NCI-H2171 treated with DMSO at 0.1 percent for 48 hours (cell line): ENCODE measurements at regions not wholly inside any gene's neighbourhood (a gene's known extent, or its start where the extent isn't known, plus 50 kb on each side); places are given as distances from the start of the nearest gene placed in this dataset.

Source experiments
- DNase-seq: peaks from one replicate; lab custom pipeline; 2025; lab: John Stamatoyannopoulos, UW

DNA sequence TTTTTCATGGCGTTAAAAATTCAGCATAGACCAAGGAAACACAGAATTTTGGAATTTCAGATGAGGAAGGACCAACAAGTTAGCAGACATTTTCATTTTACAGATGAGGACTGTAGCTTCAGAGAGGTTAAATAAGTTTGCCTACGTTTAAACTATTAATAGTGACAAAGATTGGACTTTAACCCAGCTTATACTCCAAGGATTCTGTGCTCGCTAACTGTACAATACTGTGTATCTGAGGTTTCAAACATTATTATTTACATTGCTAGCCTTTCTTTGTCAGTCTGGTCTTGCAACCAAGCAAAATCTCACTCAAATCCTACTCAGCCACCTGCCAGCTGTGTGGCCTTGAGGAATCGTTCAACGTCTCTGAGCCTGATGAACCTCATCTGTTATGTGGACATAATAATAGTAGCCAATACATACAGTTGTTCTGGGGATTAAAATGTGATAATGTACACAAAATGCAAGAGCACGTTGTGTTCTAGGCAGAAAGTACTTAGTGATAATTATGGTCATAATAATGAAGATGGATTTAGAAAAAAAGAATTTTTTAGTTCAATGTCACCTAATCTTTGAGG, 462.4 kb upstream of the TRIB2 start:
- DNase-seq, result no peak

DNA sequence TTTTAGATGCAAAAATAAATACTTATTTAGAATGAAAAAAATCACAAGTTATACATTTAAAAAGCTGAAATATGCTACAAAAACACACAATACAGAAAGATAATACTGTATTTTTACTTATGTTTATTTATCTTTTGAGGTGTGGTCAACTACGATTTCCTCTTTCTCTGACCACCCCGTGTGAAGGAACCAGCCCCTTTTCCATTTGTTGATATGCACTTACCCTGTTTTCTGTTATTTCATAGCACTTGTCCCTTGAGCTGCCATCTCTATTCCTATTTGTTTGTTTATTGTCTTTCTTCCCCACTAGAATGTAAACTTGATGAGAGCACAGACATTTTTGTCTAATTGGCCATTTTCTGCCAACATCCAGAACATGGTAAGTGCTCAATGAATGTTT, 460.5 kb upstream of the TRIB2 start:
- no peak for DNase-seq

DNA sequence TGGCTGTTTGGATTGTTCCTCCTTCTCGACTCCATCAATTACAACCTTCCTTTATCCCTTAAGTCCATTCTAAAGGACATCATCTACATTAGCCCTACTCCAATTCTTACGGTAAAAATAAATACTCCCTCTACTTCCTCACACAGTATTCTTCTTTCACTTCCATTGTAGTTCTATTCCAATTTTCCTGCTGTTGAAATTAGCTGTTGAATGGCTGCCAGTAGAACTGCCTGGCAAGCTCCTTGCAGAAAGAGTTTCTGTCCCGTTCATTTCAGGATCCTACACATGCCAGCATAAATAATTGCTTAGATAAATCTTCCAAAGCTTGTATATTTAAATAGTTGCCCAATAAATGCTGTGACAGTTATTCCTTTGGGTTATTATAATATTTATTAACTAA, 459.3 kb upstream of the TRIB2 start:
- no peak for DNase-seq

DNA sequence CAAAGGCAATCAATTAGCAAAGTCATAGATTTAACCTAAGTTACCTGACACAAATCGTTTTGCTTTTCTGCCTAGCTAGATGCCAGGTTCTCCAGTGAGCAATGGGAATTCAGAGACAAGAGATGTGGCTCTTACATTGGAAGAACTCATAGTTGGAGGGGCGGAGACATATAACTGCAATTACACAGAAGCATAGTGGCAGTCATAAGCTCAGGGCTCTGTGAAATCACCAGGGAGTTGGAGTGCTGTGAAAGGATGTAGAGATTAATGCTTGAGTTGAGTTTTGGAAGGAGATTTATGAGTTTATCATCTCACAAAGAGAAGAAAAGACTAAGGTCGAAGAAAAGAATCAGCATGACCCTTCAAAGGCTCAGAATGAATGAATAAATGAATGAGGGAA, 457.2 kb upstream of the TRIB2 start:
- DNase-seq, result peak; percentile 73

DNA sequence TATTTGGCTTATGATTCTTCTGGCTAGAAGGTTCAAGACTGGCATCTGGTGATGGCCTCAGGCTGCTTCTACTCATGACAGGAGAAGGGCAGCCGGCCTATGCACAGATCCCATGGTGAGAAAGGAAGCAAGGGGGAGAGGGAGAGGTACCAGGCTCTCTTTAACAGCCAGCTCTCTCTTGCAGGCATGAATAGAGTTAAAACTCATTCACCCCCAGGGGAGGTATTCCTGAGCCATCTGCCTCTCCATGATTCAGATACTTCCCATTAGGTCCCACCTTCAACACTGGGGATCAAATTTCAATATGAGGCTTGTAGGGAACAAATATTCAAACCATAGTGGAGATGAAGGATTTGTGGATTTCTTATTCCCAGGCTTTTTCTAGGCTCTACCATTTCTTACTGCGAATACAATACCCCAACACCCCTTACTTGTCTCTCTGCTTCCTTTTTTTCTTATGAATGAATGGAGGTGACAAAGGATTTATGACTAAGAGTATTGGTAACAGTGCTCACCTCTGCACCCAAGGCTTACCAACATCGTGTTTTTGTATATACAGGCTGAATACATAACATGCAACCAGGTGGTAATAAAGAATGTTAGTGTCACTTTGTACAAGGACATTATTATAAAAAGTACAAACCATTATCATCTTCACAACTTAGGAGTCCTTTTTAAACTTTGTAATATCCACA, 454.6 kb upstream of the TRIB2 start:
- peak; percentile 97 for DNase-seq

DNA sequence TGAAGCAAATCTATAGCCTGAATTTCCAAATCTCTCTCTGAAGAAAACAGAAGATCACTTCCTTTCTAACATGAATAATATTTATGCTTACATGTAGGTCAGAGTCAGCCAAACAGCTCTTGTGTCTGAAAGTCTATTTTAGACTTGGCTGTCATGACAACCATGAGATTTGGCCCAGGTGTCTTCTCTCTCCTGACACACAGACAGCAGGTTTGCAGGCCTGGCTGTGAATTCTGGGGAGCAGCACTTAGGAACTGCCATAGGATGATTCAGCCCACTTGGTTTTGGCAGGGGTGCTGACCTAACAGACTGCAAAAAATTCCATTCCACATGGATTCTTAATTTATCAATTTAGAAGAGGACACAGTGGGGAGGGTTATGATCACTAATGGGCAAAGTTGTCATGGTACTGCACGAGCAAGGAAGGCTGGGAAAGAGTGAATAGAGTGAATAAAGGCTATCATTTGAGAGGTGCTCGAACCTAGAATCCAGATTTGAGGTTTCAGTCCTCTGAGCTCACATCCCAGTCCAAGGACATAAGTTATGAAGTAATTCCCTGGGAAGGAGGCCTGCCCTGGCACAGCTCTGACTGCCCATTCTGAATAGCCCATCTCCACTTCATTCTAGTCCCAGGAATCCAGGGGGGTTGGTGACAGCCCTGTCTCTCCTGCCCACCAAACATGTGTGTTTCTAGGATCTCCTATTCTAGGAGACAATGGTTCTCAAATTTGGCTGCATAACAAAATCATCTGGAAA, 453.9 kb upstream of the TRIB2 start:
- DNase-seq, result peak; percentile 87

DNA sequence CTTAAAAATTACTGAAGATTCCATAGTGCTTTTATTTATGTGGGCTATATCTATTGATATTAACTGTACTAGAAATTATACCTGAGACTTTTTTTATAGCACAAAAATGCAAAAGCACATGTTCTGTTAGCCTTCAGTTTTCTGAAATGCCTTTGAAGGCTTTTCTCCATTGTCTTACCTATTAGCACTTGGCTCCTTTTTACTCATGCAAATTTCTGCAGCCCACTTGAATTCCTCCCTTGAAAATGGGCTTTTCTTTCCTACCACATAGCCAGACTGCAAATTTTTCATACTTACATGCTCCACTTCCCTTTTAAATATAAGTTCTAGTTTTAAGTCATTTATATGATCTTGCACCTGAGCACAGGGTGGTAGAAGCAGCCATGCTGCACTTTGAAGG, 453.0 kb upstream of the TRIB2 start:
- no peak for DNase-seq

DNA sequence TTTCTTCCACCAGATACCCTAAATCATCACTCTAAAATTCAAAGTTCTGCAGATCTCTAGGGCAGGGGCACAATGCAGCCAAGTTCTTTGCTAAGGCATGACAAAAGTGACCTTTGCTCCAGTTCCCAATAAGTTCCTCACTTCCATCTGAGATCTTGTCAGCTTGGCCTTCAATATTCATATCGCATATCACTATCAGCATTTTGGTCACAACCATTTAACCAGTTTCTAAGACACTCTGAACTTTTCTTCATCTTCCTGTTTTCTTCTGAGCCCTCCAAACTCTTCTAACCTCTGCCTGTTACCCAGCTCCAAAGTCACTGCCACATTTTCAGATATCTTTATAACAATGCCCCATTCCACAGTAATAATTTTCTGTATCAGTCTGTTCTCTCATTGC, 452.6 kb upstream of the TRIB2 start:
- DNase-seq, result no peak

DNA sequence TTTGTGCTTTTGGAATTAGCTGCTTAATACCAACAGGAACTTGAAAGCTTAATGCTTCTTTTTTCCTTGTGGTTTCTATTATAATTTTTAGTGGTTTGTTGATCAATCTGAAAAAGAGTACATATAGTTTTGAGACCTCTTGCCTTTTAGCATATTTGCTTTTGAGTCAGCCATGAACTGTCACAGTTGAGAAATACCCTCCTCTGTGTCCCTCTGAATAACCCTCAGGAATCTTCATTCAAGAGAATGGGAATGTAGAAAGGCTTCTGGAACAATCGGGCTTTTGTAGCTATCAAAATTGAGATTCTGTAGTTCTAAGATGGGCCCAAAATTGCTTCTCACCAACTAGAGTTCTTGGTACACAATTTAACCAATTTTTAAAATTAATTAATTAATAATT, 451.1 kb upstream of the TRIB2 start:
- no peak for DNase-seq

DNA sequence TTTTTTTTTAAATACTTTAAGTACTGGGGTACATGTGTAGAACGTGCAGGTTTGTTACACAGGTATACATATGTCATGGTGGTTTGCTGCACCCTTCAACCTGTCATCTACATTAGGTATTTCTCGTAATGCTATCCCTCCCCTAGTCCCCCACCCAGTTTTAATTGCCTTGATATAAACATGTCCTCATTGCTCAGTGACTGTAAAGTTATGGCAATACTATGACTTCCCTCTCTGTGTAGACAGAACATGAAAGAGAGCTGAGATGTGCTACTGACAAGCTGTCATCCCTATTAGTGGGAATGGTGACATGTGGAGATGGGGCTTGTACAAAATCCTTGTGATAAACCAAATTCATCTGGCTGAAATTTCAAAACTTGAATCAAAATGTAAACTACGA, 449.7 kb upstream of the TRIB2 start:
- DNase-seq, result peak; percentile 76

DNA sequence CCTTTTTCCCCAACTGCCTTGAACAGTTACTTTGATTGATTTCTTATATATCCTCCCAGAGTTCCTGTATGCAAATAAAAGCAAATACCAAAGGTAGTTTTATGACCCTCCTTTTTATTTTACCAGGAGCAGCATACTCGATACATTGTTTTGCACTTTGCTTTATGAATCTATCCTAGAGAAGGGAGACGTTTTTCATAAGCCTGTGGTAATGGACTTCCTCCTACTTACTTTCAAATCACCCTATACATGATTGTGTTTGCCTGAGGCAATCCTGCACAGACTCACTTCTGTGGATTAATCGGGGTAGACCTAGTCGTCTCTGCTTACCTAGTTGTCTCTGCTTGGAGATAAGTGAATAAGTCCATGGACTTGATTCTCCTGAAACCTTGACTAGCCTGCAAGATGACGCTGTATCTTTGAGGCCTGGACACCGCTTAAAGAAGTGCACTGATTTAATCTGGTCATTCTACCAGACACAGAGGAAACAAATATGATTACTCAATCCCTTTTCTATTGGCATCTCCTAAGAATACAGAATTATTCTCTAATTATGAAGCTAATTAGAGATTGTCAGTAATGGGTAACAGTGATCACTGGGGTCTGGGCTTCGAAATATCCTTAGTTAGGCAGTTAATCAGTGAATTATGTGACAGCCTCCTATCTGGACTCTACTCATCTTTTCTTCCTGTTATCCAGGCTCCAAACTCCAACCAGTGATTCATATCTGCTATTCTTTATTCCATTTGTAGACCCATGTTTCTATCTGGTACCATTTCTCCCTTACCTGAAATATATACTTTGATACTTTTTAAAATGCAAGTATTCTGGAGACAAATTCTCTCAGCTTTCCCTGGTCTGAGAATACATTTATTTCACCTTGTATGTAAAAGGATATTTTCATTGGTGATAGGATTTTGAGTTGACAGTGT, 447.4 kb upstream of the TRIB2 start:
- no peak for DNase-seq

DNA sequence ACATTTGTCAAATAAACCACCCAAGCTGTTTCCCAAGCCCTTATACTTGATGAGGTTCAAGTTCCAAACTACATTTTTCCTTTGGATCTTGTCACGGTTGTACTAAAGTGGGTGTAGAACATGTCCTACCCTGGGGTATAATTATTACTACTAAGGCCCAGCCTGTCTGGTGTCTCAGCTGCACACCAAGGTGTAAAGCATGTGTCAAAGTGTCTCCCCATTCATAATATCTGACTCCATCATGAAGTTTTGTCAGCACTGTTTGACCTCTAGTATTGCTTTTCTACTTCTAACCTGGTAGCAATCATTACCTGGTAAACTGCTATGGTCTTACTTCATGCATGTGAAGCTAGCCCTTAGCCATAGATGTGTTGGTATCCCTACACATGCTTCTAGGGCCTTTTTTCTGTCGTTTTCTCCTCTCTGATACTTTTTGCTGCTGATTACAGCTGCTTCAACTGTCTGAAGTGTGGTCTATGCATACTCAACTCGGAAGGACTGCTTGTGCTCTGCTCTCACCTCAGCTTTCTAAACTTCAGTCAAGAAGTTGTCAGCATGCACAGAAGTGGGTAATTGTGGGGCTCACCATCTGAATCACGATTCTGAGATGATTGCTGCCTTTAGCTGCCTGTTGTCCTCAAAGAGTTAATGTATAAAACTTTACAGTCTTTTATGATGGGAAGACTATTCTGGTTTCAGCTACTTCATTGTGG, 445.7 kb upstream of the TRIB2 start:
- no peak for DNase-seq

DNA sequence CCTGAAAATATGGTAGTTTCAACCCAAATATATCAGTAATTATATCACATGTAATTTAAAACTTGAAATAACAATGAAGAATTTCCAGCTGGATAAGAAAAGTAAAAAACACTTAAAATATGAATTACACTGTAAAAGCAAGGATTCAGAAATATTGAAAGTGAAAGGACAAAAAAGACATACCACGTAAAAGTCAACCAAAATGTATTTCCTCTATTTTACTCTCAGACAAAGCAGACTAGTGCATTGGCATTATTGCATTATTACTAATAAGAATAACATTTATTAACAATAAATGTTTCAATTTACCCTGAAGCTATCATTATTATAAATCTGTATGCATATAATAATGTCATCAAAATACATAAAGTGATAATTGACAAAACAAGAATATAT, 445.1 kb upstream of the TRIB2 start:
- DNase-seq, result no peak

DNA sequence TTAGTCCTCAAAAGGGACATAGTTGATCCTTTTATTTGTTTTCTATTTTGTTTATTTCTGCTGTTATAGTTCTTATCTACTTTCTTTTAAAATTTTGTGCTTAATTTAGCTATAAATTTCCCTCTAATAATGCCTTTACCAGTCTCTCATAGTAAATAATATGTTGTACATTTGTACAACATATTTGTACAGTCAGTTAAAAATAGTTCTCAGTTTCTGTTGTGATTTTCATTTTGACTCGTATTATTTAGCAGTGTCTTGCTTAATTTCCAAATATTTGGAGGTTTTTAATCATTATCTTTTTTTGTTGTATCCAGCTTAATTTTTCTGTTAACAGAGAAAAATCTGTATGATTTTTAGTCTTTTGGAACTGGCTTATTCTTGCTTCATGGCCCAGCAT, 443.6 kb upstream of the TRIB2 start:
- no peak for DNase-seq

DNA sequence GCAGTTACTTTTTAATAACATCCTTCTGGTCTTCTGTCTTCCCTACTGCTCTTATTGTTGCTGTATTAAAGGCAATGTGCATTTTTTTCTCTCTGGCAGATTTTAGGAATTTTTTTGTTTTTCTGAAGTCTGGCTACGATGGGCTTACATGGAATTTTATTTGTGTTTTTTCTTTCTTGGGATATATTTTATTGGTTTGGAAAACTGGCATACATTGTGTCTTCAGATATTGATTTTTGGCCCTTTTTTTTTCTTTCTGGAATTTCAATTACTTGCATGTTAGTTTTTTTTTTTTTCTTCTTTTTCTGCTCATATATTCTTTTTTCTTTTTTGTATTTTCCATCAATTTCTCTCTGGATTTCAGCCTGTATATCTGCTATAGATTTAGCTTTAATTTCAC, 442.1 kb upstream of the TRIB2 start:
- DNase-seq, result no peak

DNA sequence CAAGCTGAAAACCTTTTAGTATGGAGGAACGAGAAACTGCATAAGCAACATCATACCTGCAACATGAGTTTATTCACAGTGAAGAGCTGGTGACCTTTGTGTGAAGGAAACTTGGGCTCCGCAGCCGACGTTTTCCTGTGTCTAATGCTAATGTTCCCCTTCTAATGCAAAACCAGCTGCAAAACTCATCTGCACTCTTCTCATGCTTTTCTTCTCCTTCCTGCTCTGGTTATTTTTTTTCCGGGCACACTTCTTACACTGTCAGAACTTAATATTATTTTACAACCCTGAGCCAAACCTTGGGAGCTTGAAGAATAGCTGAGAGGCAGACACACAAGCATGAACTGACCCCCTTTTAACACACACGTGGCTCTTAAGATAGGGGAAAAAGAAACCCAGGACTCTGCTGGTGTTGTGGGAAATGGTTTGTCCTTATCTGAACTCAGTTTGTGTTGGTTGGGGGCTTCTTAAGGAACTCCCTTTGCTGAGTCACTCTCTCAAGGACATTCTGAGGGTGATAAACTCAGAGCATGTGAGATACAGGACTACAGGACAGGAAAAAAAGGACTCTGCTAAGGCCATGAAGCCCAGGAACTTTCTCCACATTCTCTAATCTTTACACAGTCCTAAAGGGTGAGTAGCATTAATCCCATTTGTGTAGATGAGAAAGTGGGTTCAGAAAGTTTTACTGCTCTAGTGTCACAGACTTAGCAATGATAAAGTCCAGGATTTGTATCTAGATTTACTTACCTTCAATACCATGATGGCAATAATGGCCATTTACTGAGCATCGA, 439.3 kb upstream of the TRIB2 start:
- DNase-seq, result no peak

DNA sequence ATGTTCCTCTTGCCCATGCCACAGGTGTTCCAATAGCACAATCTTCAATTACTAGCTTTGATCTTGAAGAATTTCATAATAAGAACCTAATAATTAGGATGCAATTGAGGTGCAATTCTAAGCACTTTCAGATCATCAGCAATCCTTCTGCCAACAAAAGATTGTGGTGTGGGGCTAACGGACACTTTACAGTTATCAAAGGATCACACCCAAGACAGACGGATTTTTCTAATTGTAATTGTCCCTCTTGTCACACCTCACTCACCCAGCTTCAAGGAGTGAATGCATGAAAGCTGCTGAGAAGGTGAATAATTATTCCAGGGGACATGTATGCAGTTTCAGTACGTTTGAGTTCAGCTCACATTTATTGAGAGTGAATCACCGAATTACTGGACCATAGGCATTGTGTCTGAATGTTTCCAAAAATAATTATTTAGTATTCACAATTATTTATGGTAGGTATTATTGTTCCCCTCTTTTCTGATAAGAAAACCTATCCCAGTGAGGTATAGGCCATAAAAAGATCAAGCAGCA, 438.5 kb upstream of the TRIB2 start:
- no peak for DNase-seq

DNA sequence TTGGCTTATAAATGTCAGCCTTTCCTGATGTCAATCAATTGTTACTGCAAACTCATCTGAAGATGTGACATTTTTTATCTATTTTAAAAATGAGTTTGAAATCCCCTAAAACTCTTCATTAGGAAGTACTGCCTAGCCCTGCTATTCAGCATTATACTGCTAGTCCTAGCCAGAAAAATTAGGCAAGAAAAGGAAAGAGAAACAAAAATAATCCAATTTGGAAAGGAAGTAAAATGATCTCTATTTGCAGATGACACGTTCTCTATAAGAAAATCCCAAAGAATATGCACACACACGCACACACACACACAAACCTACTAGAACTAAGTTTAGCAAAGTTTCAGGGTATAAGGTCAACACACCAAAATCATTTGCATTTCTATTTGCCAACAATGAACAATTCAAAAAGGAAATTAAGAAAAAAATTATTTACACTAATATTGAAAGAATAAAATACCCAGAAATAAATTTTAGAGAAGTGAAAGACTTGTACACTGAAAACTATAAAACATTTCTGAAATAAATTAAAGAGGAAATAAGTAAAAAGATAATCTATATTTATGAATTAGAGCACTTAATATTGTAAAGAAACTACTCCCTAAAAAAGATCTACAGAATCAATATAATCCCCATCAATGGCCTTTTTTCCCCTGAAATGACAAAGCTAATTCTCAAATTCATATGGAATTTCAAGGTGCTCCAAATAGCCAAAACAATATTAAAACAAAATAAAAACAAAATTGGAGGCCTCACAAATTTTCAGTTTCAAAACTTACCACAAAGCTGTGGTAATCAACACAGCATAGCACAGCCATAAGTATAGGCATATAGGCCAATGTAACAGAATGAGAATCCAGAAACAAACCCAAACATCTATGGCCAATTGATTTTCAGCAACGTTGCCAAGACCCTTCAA, 433.7 kb upstream of the TRIB2 start:
- DNase-seq, result no peak

DNA sequence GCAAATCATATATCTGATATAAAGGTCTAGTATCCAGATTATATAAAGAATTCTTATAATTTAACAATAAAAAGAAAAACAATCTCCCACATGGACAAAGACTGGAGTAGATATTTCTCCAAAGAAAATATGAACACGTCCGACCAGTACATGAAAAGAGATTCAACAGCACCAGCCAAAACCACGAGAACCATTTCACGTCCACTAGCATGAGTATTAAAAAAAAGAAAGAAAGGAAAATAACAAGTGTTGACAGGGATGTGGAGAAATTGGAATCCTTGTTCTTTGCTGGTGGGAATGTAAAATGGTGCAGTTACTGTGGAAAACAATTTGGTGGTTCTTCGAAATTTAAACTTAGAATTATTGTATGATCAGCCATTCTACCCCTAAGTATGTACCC, 432.7 kb upstream of the TRIB2 start:
- no peak for DNase-seq

DNA sequence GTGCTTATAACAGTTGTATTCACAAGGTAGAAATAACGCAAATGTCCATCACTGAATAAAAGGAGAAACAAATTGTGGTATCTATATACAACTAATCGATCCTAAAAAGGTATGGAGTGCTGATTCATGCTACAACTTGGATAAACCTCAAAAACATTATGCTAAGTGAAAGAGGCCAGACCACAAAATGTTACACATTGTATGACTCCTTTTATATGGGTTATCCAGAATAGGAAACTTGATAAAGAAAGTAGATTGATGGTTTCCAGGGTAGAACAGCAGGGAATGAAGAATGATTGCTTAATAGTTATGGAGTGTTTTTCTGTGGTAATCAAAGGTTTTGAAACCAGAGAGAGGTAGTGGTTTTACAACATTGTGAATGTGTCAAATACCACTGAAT, 432.2 kb upstream of the TRIB2 start:
- no peak for DNase-seq
